ENCODE measurements at regions not wholly inside any gene's neighbourhood (a gene's known extent, or its start where the extent isn't known, plus 50 kb on each side); places are given as distances from the start of the nearest gene placed in this dataset.
"Not testable (repeated sequence)": the region's sequence is repeated elsewhere in the genome, so short reads cannot be mapped to it uniquely, and the experiment has no call there.

DNA sequence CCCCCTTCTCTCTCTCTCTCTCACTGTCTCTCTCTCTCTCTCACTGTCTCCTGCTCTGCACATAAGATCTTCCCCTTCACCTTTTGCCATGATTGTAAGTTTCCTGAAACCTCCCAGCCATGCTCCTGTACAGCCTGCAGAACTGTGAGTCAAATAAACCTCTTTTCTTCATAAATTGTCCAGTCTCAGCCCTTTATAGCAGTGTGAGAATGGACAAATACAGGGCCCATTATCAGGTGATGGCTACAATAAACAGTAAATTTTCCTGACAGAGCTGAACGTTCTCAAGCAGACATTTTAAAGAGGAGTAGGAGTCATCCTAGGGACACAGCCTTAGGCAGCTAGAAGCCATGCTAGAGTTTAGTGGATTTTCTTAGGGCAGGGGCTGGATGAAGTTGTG lies 1679.7 kb upstream of the B3GALT2 start:
- DNase-seq = no peak

DNA sequence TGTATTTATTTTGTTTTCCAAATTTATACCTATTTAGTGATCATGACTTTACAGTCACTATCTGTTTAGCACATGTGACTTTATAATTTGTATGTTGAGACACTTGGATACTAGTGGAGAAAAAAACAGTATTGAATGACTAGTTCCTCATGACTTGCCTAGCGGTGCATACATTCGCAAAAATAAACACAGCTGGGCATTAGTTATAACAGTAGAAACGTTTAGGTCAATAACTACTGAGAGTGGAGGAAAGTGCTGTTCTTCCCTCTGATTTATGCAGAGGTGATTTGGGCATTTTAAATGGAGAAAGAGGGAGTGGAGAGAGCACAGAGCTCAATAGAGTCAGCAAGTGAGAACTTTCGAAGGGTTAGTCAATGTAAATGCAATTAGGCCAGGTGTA lies 1679.0 kb upstream of the B3GALT2 start:
- DNase-seq = no peak

GRCh38 chr1:194862129-194862528 lies 1675.7 kb upstream of the B3GALT2 start:
- no peak for DNase-seq

GRCh38 chr1:194860248-194861201 lies 1674.1 kb upstream of the B3GALT2 start:
- DNase-seq = no peak

GRCh38 chr1:194859481-194860154 lies 1673.2 kb upstream of the B3GALT2 start:
- DNase-seq = not testable (repeated sequence)

DNA sequence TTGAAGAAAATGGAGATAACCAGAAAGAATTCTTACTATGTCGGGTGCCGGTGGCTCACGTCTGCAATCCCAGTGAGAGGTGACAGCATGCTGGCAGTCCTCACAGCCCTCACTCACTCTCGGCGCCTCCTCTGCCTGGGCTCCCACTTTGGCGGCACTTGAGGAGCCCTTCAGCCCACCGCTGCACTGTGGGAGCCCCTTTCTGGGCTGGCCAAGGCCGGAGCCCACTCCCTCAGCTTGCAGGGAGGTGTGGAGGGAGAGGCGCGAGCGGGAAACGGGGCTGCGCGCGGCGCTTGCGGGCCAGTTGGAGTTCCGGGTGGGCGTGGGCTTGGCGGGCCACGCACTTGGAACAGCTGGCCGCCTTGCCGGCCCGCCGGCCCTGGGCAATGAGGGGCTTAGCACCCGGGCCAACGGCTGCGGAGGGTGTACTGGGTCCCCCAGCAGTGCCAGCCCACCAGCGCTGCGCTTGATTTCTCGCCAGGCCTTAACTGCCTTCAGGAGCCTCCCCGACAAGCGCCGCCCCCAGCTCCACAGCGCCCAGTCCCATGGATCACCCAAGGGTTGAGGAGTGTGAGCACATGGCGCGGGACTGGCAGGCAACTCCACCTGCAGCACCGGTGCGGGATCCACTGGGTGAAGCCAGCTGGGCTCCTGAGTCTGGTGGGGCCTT lies 1672.5 kb upstream of the B3GALT2 start:
- DNase-seq = not testable (repeated sequence)

DNA sequence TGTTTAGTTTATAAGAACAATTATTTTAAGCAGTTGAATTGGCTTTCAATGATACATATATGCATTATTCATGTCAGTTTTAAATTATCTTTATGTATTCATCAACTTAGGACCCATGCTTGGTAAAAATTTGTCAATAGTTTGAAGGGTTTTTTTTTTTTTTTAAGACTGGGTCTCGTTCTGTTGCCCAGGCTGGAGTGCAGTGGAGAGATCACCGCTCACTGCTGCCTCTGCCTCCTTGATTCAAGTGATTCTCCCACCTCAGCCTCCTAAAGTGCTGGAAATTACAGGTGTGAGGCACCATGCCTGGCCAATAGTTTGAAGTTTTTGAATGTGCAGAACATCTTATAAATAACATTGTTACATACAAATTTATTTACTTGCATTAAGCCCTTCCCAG lies 1671.0 kb upstream of the B3GALT2 start:
- no peak for DNase-seq

DNA sequence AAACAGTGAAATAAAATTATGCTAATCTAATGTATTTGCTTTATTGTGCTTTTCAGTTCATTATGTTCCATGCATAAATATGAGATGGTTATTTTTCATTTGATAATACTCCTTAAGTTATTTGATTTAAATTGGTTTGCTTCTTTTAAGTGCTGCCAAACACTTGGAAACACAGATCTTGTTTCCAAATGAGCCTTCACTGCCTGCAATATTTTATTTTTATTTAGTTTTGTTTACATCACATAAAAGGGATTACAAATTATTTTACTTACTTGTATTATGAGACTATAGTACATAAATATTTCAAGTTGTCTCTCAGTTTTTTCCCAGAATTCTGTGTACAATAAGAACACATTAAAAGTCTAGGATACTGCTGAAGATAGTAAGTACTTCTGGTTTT lies 1662.4 kb upstream of the B3GALT2 start:
- DNase-seq = no peak

DNA sequence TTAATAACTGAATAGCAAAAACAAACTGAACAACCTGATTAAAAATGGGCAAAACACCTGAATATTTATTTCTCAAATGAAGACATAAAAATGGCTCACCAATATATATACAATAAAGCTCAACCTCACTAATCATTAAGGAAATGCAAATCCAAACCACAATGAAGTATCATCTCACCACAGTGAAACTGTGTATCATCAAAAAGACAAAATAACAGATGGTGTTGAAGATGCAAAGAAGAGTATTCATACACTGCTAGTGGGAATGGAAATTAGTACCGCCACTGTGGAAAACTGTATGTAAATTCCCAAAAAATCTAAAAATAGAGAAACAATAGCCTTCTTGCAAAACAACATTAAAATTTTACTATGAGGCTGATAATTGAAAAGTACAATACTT lies 1660.1 kb upstream of the B3GALT2 start:
- no peak for DNase-seq

DNA sequence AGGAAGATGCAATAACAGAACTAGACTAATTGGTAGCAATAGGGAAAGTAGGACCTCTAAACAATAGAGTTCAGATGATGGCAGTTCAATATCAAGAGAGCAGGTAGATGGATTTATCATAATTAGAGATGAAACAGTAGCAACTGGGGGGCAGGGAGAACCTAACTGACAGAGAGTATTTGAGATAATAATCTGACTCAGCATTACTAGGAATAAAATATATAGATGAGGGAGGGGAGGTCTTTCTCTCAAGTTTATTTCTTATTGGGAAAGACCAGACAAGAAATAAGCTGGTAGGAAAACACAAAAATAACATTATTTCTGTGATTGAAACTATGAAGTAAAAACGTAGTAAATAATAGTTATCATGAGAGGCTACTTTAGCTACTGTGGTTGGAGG lies 1656.7 kb upstream of the B3GALT2 start:
- no peak for DNase-seq

- no peak for DNase-seq
These were observed 1646.7 kb upstream of the B3GALT2 start for GRCh38 chr1:194833111-194833510.

DNA sequence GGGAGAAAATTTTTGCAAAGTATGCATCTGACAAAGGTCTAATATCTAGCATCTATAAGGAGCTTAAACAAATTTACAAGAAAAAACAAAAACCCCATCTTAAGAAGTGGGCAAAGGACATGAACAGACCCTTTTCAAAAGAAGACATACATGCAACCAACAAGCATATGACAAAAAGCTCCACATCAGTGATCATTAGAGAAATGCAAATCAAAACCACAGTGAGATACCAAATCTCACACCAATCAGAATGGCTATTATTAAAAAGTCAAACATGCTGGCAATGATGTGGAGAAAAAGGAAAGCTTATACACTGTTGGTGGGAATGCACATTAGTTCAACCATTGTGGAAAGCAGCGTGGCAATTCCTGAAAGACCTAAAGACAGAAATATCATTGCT lies 1645.2 kb upstream of the B3GALT2 start:
- not testable (repeated sequence) for DNase-seq

DNA sequence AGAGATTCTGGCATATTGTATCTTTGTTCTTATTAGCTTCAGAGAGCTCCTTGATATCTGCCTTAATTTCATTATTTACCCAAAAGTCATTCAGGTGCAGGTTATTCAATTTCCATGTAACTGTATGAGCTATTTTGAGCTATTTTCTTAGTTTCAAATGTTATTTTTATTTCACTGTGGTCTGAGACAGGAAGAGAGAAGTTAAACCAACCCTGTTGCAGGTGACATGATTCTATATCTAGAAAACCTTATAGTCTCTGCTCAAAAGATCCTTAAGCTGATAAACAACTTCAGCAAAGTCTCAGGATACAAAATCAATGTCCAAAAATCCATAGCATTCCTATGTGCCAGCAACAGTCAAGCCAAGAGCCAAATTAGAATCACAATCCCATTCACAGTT lies 1644.0 kb upstream of the B3GALT2 start:
- no peak for DNase-seq

DNA sequence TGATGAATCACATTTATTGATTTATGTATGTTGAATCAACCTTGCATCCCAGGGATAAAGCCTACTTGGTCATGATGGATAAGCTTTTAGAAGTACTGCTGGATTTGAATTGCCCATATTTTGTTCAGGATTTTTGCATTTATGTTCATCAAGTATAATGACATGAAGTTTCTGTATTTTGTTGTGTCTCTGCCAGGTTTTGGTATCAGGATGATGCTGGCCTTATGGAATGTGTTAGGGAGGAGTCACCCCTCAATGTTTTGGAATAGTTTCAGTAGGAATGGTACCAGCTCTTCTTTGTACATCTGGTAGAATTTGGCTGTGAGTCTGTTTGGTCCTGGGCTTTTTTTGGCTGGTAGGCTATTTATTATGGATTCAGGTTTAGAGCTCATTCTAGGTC lies 1643.1 kb upstream of the B3GALT2 start:
- DNase-seq = no peak

DNA sequence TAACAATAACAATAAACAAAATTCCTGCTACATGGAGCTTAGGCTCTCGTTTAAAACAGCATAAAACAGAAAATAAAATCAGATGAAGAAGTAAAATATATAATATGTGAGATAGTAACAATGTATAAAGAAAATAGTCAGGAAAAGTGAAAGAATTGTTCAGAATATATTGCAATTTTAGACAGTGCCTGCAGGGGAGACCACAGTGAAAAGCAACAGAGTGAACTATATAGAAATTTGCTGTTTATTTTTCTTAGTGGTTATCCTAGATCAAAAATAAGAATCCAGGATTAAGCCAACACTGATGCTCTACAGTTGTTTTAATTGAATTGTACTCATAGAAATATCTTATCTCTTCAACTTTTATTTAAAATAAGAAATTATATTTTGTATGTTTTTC lies 1639.0 kb upstream of the B3GALT2 start:
- DNase-seq = no peak

DNA sequence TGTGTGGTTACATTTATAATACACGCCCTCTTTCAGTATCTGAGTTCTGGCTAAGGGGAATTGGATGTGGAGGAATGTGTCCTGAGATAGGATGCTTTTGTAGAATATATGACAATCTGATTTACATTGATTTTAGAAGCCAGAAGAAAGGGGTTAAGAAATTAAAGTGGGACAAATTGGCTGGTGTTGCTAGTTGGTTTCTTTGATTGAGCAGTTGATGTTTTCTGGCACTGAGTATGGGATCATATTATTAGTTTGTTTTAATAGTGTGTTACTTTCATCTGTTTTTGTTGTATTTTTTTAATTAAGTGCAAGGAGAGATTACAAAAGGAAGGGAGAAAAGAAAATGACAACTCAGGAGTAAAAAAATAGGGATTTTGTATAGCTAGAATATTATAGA lies 1634.7 kb upstream of the B3GALT2 start:
- DNase-seq = no peak

DNA sequence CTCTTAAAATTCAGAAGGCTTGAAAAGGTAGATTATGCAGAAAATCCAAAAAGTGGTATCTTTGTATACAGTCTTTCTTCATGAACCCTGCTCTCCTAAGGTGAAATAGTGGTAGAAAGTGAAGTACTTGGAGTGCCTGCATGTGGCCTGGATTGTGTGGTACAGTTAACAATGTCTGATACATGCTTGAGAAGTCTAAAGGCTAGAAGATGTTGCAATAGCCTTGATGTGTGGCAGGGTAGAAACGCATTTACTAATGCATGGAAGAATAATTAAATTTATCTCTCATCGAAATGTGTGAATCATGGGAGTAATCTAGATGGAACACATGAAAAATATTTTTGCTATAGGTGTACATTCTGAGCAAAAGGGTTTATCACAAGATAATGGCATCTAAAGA lies 1632.3 kb upstream of the B3GALT2 start:
- DNase-seq = no peak

DNA sequence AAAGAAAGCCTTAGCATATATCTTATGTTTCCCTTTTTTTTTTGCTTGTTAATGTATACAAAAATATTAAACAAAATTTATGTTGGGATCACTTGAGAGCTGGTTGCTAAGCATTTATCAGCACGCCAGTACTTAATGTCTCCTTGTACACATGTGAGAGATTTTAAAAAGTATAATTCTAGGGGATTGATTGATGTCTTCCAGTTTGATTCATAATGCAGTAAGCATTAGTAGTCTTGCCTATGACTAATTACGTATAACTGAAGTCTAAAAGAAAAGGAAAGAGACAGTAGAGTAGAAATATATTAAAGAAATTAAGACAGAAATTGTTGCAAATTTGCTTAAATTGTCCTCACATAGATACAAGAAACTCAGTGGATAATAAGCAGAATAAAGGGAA lies 1630.4 kb upstream of the B3GALT2 start:
- no peak for DNase-seq

- no peak for DNase-seq
These were observed 1626.7 kb upstream of the B3GALT2 start for GRCh38 chr1:194813096-194813495.

DNA sequence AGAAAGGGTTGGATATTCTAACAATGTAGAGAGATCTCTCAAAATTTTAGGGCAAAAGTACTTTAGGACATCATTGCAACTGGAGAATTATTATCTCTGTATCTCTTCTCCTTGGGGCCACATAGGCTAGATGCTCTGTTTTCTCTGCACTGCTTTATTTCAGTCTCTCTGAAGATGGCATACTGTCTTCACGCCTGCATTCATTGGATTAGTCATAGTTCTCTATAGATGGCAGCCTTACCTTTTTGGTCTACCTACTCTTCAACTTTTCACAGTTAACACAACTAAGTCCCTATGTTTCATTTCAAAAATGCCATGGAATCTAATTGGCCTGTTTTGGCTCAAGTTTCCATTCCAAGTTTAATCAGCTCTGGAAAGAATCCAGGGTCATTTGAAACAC lies 1623.3 kb upstream of the B3GALT2 start:
- DNase-seq = no peak

DNA sequence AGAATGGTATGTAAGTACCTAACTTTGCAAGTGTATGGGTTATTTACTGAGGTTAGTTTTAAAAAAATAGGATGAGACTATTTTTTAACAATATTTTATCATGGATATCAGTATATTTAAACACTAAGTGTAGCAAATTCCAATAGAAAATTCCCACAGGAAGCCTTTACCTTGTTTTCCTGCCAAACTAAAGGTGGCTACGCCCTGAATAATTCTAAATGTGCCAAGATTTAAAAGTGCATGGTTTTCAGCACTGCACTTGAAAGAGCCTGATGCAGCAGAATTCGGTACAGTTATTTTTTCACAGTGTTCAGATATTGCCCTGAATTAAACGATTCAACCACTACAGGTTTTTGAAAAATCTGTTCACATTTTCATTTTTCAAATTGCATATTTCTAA lies 1622.8 kb upstream of the B3GALT2 start:
- no peak for DNase-seq

- no peak for DNase-seq
These were observed 1621.3 kb upstream of the B3GALT2 start for GRCh38 chr1:194807530-194808220.

- DNase-seq = no peak
These were observed 1616.2 kb upstream of the B3GALT2 start for GRCh38 chr1:194802572-194802971.
